Left ventricle myocardium inferior (tissue), 1 donor: ENCODE measurements at regions not wholly inside any gene's neighbourhood (a gene's known extent, or its start where the extent isn't known, plus 50 kb on each side); places are given as distances from the start of the nearest gene placed in this dataset.

Experiments
- DNase-seq: peaks from one replicate; pipeline ENCODE4 v3.0.0-alpha.2; 2020
- H3K27ac ChIP-seq: fragments of 200-600 bp; replicated peaks from 2 replicates; pipeline ENCODE4 v1.8.0; 2021
- H3K27me3 ChIP-seq: fragments of 200-600 bp; 2 replicates; pipeline ENCODE4 v1.8.0; 2021; ENCODE audit warnings: low read depth
- H3K36me3 ChIP-seq: fragments of 200-600 bp; 2 replicates; pipeline ENCODE4 v1.8.0; 2021
- H3K4me1 ChIP-seq: fragments of 200-600 bp; 2 replicates; pipeline ENCODE4 v1.8.0; 2021
- H3K4me3 ChIP-seq: fragments of 200-600 bp; 2 replicates; pipeline ENCODE4 v1.8.0; 2021; ENCODE audit warnings: mild to moderate bottlenecking, moderate library complexity
- H3K9me3 ChIP-seq: fragments of 200-600 bp; replicated peaks from 2 replicates; pipeline ENCODE4 v1.8.0; 2021
- intact Hi-C: fragments of 100-400 bp; cut with micrococcal nuclease; formaldehyde crosslinking; loops from one replicate; pipeline ENCODE4 v1.11.0; 2022
- TF ChIP-seq, protein P1 (sequence below): fragments of 200-600 bp; IDR thresholded peaks from 2 replicates; pipeline ENCODE4 v1.8.0; 2021; ENCODE audit warnings: antibody characterized with exemption, mild to moderate bottlenecking, borderline replicate concordance
- donor health status: DM: no; HTN: yes; CAD: no; lungs with severe emphysema.

DNA sequence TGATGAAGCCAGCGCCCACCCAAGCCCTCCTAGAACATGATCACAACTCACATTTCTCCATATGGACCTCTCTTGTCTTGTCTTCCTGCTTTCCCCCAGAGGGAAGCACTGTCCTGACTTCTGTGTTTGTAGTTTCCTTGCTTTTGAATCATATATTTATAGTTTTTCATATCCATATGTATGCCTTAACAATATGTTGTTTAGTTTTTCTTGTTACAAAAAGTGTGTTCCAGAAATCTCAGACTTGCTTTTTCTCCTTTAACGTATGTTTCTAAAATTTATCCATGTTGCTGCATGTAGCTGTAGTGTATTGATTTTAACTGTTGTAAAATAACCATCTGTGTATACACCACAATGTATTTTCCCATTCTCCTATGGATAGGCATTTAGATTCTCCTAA, 182.0 kb upstream of the SMIM23 start:
- TF ChIP-seq, protein P1, sequence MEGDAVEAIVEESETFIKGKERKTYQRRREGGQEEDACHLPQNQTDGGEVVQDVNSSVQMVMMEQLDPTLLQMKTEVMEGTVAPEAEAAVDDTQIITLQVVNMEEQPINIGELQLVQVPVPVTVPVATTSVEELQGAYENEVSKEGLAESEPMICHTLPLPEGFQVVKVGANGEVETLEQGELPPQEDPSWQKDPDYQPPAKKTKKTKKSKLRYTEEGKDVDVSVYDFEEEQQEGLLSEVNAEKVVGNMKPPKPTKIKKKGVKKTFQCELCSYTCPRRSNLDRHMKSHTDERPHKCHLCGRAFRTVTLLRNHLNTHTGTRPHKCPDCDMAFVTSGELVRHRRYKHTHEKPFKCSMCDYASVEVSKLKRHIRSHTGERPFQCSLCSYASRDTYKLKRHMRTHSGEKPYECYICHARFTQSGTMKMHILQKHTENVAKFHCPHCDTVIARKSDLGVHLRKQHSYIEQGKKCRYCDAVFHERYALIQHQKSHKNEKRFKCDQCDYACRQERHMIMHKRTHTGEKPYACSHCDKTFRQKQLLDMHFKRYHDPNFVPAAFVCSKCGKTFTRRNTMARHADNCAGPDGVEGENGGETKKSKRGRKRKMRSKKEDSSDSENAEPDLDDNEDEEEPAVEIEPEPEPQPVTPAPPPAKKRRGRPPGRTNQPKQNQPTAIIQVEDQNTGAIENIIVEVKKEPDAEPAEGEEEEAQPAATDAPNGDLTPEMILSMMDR: no peak
- Histone ChIP-seq H3K4me1 (no peaks in the 10 kb centered on the region), H3K4me3 (no peak overlapping the region), H3K36me3 (no peaks in the 10 kb centered on the region), H3K27me3 (no peaks in the 10 kb centered on the region), H3K9me3 (peaks cover 23% of the 10 kb centered on the region), H3K27ac (no peak overlapping the region)
- no peak for DNase-seq
- intact Hi-C loops: no loop called here

DNA sequence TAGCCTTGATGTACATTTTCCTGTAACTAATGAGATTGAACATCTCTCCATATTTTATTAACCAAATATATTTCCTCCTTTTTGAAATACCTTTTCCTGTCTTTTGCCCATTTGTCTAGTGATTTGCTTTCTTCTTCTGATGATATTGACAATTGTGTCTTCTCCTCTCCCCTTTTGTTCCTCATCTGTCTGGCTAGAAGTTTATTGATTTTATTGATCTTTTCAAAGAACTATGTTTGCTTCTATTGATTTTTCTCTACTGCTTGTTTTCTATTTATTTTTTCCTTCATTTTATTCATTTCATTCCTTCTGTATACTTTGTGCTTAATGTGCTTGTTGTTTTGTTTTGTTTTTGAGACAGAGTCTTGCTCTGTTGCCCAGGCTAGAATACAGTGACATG, 181.4 kb upstream of the SMIM23 start:
- TF ChIP-seq, protein P1: no peak
- H3K27ac ChIP-seq: no peak overlapping the region
- intact Hi-C loops: no loop called here
- H3K27me3 ChIP-seq: no peaks in the 10 kb centered on the region
- H3K4me3 ChIP-seq: no peak overlapping the region
- no peaks in the 10 kb centered on the region for H3K4me1 ChIP-seq
- peaks cover 23% of the 10 kb centered on the region for H3K9me3 ChIP-seq
- no peaks in the 10 kb centered on the region for H3K36me3 ChIP-seq
- no peak for DNase-seq

DNA sequence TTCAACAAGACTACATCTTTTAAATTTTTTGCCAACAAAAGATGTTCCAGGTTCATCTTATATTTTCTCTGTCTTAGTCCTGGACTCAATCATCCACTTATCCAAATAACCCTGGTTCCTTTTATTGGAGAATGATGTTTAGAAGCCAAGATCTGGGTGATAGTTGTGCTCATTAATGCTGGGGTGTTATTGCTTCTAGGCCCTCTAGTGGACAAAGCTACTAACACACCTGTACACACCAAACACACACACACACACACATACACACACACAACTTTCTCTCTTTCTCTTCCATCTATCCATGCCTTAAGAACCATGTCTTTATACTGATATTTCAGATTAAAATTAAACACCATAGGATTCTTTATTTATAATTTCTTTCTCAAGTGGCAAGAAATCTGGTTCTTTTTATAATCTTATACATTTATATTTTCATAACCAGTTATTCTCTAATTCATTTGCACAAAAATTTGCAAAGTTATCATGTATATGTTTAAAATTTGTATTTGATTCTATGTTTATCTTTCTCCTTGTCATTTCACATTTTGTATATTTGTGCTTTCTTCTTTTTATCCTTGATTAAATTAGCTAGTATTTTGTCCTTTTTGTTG, 179.1 kb upstream of the SMIM23 start:
- Histone ChIP-seq H3K36me3 (no peaks in the 10 kb centered on the region), H3K4me3 (no peak overlapping the region), H3K27me3 (no peaks in the 10 kb centered on the region), H3K4me1 (no peaks in the 10 kb centered on the region), H3K27ac (no peak overlapping the region), H3K9me3 (peaks cover 23% of the 10 kb centered on the region)
- intact Hi-C loops: no loop called here
- DNase-seq: no peak
- TF ChIP-seq, protein P1: peak; percentile 31

DNA sequence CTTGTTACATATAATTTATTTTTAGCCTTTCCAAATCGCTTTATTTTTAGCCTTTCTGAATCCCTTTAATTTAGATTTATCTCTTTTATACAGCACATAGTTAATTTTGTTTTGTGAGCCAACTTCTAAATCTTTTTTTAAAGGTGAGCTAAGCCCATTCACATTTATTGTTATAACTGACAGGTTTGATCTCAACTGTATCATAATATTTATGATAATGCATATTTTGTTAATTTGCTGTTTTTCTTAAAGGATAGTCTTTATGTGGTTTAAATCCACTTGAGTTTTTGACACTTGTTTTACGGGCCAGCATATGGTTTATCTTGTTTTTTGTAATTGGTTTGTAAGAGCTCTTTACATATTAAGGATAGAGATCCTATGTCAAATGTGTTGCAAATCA, 177.8 kb upstream of the SMIM23 start:
- Histone ChIP-seq H3K27ac (no peak overlapping the region), H3K36me3 (no peaks in the 10 kb centered on the region), H3K4me1 (no peaks in the 10 kb centered on the region), H3K9me3 (peaks cover 17% of the 10 kb centered on the region), H3K4me3 (no peak overlapping the region), H3K27me3 (no peaks in the 10 kb centered on the region)
- intact Hi-C loops: no loop called here
- DNase-seq: no peak
- TF ChIP-seq, protein P1: no peak

DNA sequence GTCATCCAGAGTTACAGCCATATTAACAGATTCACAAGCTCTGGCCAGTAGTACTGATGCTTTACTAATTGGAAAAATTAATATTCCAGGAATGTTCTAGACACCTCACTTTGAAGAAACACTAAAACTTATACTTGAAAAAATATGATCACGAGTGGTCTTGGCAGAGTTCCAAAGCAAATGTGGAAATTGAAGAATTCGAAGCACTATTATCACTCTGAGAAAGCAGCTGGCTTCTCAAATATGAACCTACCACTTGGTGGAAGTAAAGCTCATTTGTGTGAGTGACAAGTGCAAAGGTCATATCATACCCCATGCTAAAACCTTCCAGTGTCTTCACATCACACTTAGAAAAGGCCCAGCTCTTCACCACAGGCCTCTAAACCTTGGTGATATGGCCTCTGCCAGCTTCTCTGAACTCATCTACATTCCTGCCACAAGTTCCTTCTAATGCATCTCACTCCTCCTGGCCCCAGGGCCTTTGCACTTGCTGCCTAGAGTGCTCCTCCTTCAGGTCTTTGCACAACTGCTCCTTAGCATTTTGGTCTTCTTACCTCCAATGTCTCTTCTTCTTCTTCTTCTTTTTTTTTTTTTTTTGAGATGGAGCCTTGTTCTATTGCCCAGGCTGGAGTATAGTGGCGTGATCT, 175.7 kb upstream of the SMIM23 start:
- H3K4me1 ChIP-seq: peaks cover under 1% of the 10 kb centered on the region
- H3K27me3 ChIP-seq: peaks cover 3% of the 10 kb centered on the region
- no peak overlapping the region for H3K27ac ChIP-seq
- H3K4me3 ChIP-seq: no peak overlapping the region
- intact Hi-C loops: no loop called here
- TF ChIP-seq, protein P1: no peak
- no peaks in the 10 kb centered on the region for H3K36me3 ChIP-seq
- DNase-seq: no peak
- H3K9me3 ChIP-seq: peaks cover 17% of the 10 kb centered on the region
